SU-DHL-6 (cell line): ENCODE measurements at regions not wholly inside any gene's neighbourhood (a gene's known extent, or its start where the extent isn't known, plus 50 kb on each side); places are given as distances from the start of the nearest gene placed in this dataset.

Source experiments
- CTCF ChIP-seq: fragments of 200-600 bp; sonication (generic); IDR thresholded peaks from one replicate; pipeline ENCODE4 v1.5.1; 2017; ENCODE audit warnings: antibody characterized with exemption, mild to moderate bottlenecking, low read length, moderate library complexity; ENCODE audit not compliant: insufficient read depth, poor library complexity, severe bottlenecking
- EZH2phosphoT487 ChIP-seq: fragments of 200-600 bp; sonication (generic), shearing (Covaris generic); conservative IDR thresholded peaks from 2 replicates; pipeline ENCODE4 v1.6.1; 2018; ENCODE audit warnings: mild to moderate bottlenecking, antibody characterized with exemption, low read length, moderate library complexity, mixed read lengths

GRCh38 chr6:80744213-80744612, 637.7 kb downstream of the BCKDHB start:
- TF ChIP-seq CTCF (no peak), EZH2phosphoT487 (no peak)
